ENCODE measurements at regions not wholly inside any gene's neighbourhood (a gene's known extent, or its start where the extent isn't known, plus 50 kb on each side); places are given as distances from the start of the nearest gene placed in this dataset.

- TF ChIP-seq CTCF (IDR thresholded peaks at IDR 0.05; ENCODE audit: borderline replicate concordance, extremely low read depth, low read length, poor library complexity, severe bottlenecking) (no peak), EZH2 (IDR thresholded peaks at IDR 0.05; ENCODE audit: borderline replicate concordance, low read depth, low read length, severe bottlenecking) (no peak)
Observed at GRCh38 chr2:9782197-9782719, 61.0 kb upstream of the TAF1B start.
